OCI-LY7 (cell line): ENCODE measurements at regions not wholly inside any gene's neighbourhood (a gene's known extent, or its start where the extent isn't known, plus 50 kb on each side); places are given as distances from the start of the nearest gene placed in this dataset.

ENCODE experiments used
- BruUV-seq: library from RNA; stranded (reverse); fragments of 400-500 nt; replicated peaks from 2 replicates; lab custom pipeline; 2021; lab: Mats Ljungman, UMichigan
- CTCF ChIA-PET: fragments of 300-600 bp; sonication (Branson Sonifier 250); formaldehyde crosslinking; loops from one replicate; lab custom pipeline; 2022; ENCODE audit warnings: antibody characterized with exemption; ENCODE audit not compliant: unreplicated experiment; lab: Charles Lee
- POLR2A ChIA-PET: fragments of 300-600 bp; sonication (Branson Sonifier 250); formaldehyde crosslinking; loops from one replicate; lab custom pipeline; 2022; ENCODE audit warnings: antibody characterized with exemption; lab: Charles Lee
- DNase-seq: peaks from one replicate; pipeline ENCODE4 v3.0.0-alpha.2; 2015; ENCODE audit warnings: low spot score
- H2AFZ ChIP-seq: fragments of 200-600 bp; sonication (generic), shearing (Covaris generic); 2 replicates; pipeline ENCODE4 v1.6.1; 2014; ENCODE audit warnings: mild to moderate bottlenecking, antibody characterized with exemption, low read length, moderate library complexity
- H3K27ac ChIP-seq: fragments of 200-600 bp; sonication (generic); 2 replicates; pipeline ENCODE4 v1.5.1; 2014; ENCODE audit warnings: mixed run types, low read depth, mild to moderate bottlenecking, moderate library complexity, low read length, inconsistent platforms; ENCODE audit not compliant: poor library complexity, severe bottlenecking
- H3K36me3 ChIP-seq: fragments of 200-600 bp; sonication (generic); 2 replicates; pipeline ENCODE4 v1.6.1; 2014; ENCODE audit warnings: mild to moderate bottlenecking, antibody characterized with exemption, low read length, moderate library complexity, mixed read lengths; ENCODE audit not compliant: insufficient read depth
- H3K4me1 ChIP-seq: fragments of 200-600 bp; sonication (generic); 2 replicates; pipeline ENCODE4 v1.5.1; 2014; ENCODE audit warnings: mild to moderate bottlenecking, low read length; ENCODE audit not compliant: insufficient read depth, poor library complexity, severe bottlenecking
- H3K4me2 ChIP-seq: fragments of 200-600 bp; sonication (generic); 2 replicates; pipeline ENCODE4 v1.6.1; 2014; ENCODE audit warnings: mild to moderate bottlenecking, low read length
- H3K4me3 ChIP-seq: fragments of 200-600 bp; sonication (generic); 2 replicates; pipeline ENCODE4 v1.5.1; 2014; ENCODE audit warnings: mild to moderate bottlenecking, low read depth, low read length; ENCODE audit not compliant: poor library complexity, severe bottlenecking
- H3K79me2 ChIP-seq: fragments of 200-600 bp; sonication (generic); 2 replicates; pipeline ENCODE4 v1.6.1; 2016; ENCODE audit warnings: low read depth, mild to moderate bottlenecking, low read length, moderate library complexity, mixed read lengths; ENCODE audit not compliant: insufficient read depth
- H3K9me2 ChIP-seq: fragments of 200-600 bp; sonication (generic); 2 replicates; pipeline ENCODE4 v1.6.1; 2016; ENCODE audit warnings: mild to moderate bottlenecking, low read length, mixed read lengths; ENCODE audit not compliant: insufficient read depth
- H3K9me3 ChIP-seq: fragments of 200-600 bp; sonication (generic); 2 replicates; pipeline ENCODE4 v1.6.1; 2014; ENCODE audit warnings: mild to moderate bottlenecking, mixed run types, low read length, mixed read lengths
- H4K20me1 ChIP-seq: fragments of 200-600 bp; sonication (generic); 2 replicates; pipeline ENCODE4 v1.6.1; 2014; ENCODE audit warnings: mild to moderate bottlenecking, antibody characterized with exemption, low read length, moderate library complexity, mixed read lengths; ENCODE audit not compliant: insufficient read depth
- CTCF ChIP-seq: fragments of 200-600 bp; sonication (generic); conservative IDR thresholded peaks from 2 replicates; pipeline ENCODE4 v1.5.1; 2014; ENCODE audit warnings: mild to moderate bottlenecking, antibody characterized with exemption, low read length, moderate library complexity, mixed read lengths
- EZH2phosphoT487 ChIP-seq: fragments of 200-600 bp; sonication (generic); IDR thresholded peaks from 2 replicates; pipeline ENCODE4 v1.6.1; 2018; ENCODE audit warnings: low read depth, borderline replicate concordance, mild to moderate bottlenecking, mixed run types, antibody characterized with exemption, low read length, moderate library complexity, mixed read lengths
- intact Hi-C: fragments of 100-400 bp; cut with micrococcal nuclease; formaldehyde crosslinking; loops from one replicate; pipeline ENCODE4 v1.10.0; 2022; ENCODE audit not compliant: unreplicated experiment

DNA sequence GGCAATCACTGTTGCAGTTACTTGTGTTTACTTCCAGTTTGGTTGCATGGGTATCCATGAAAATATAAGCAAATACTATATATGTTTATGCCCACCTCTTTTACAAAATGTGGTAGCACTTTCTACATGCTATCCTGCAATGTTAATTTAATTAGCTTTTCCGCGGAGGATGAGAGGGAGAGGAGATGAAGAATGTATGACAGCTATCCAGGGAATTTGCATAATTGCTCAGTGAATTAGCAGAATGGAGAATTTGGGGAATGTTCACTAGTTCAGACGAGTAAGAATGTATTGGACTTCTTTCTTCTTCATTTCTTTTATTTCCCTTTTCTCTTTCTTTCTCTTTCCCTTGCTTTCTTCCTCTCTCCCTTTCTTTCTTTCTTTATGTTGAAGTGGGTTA is 140.7 kb upstream of the SLC28A3 start:
- H3K79me2 ChIP-seq: no peaks in the 10 kb centered on the region
- DNase-seq: no peak
- H2AFZ ChIP-seq: no peak overlapping the region
- no TSS peak for BruUV-seq
- no peaks in the 10 kb centered on the region for H3K9me3 ChIP-seq
- no peaks in the 10 kb centered on the region for H3K36me3 ChIP-seq
- POLR2A ChIA-PET: no interaction called here
- H3K4me3 ChIP-seq: no peak overlapping the region
- no peak overlapping the region for H3K27ac ChIP-seq
- H3K9me2 ChIP-seq: no peaks in the 10 kb centered on the region
- CTCF ChIA-PET: no interaction called here
- H3K4me1 ChIP-seq: no peaks in the 10 kb centered on the region
- no peaks in the 10 kb centered on the region for H4K20me1 ChIP-seq
- no peak for TF ChIP-seq EZH2phosphoT487
- TF ChIP-seq CTCF: no peak
- intact Hi-C loops: no loop called here
- no peak overlapping the region for H3K4me2 ChIP-seq

DNA sequence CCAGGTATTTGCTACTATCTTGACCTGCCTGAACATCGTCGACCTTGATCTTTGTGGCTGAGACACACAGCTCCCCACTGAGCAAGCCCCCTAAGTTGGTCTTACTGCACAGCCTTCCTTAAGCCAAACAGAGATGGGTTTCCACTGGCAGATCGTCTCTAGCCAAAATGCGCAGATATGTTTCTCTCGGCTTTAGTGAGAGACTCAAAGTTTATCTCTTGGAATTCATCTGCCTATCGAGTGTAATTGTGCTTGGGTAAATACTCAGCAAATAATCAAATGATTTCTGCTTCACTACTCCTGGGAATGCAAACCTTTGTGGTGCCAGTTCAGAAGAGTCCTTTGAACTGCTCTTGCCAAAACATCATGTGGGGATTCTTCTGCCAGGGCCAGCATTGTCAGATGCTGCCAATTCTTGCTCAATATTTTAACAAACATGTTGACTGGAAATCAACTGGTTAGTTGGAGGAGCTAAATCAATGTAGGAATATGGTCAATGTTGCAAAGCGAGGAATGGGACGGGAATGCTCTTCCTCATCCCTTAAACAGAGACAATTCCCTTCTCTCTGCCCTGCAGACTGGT is 141.2 kb upstream of the SLC28A3 start:
- H2AFZ ChIP-seq: no peak overlapping the region
- POLR2A ChIA-PET: no interaction called here
- no peak overlapping the region for H3K4me3 ChIP-seq
- no peak overlapping the region for H3K4me2 ChIP-seq
- H3K36me3 ChIP-seq: no peaks in the 10 kb centered on the region
- TF ChIP-seq CTCF: no peak
- TF ChIP-seq EZH2phosphoT487: no peak
- no peak overlapping the region for H3K27ac ChIP-seq
- no peaks in the 10 kb centered on the region for H3K79me2 ChIP-seq
- intact Hi-C loops: no loop called here
- no peaks in the 10 kb centered on the region for H3K9me3 ChIP-seq
- no TSS peak for BruUV-seq
- DNase-seq: no peak
- H3K9me2 ChIP-seq: no peaks in the 10 kb centered on the region
- CTCF ChIA-PET: no interaction called here
- H3K4me1 ChIP-seq: no peaks in the 10 kb centered on the region
- no peaks in the 10 kb centered on the region for H4K20me1 ChIP-seq

GRCh38 chr9:84482607-84483006 is 142.0 kb upstream of the SLC28A3 start:
- H3K9me3 ChIP-seq: no peaks in the 10 kb centered on the region
- TF ChIP-seq CTCF (no peak), EZH2phosphoT487 (no peak)
- no peaks in the 10 kb centered on the region for H3K9me2 ChIP-seq
- no peak overlapping the region for H3K4me3 ChIP-seq
- no peak for DNase-seq
- ChIA-PET POLR2A (no interaction called here), CTCF (no interaction called here)
- H4K20me1 ChIP-seq: no peaks in the 10 kb centered on the region
- H3K36me3 ChIP-seq: no peaks in the 10 kb centered on the region
- H2AFZ ChIP-seq: no peak overlapping the region
- no peak overlapping the region for H3K4me2 ChIP-seq
- H3K4me1 ChIP-seq: no peaks in the 10 kb centered on the region
- H3K27ac ChIP-seq: no peak overlapping the region
- BruUV-seq: no TSS peak
- H3K79me2 ChIP-seq: no peaks in the 10 kb centered on the region
- intact Hi-C loops: no loop called here
